ENCODE measurements at regions not wholly inside any gene's neighbourhood (a gene's known extent, or its start where the extent isn't known, plus 50 kb on each side); places are given as distances from the start of the nearest gene placed in this dataset.

DNA sequence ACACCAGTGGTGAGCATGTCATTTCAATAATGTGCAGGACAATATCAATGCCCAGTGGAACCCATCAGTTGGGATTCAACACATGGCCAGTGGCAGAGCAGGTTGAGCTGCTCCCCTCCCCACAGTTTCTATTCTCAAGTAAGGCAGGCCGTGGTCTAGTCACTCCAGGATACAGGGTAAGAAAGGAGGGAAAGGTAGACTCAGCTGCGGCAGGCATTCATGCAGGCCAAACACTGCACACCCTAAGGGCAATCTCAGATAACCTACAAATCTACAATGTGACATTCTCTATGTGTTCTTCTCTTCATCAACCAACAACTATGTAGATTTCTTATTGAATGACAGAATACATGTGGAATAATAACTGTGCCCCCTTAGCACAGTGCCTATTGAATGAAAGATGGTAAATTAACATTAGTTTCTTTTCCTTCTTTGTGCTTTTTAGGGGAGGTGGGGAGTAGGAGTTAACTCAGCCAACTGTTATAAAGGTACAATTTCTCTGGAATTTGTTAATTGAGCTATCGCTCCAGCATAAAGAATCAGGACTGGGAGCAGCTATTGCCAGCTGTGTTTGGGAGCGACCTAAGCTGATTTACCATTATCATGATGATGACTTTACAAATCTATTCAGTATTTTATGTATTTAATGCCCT lies 89.7 kb downstream of the FAM50B start:
- Histone ChIP-seq H3K23ac (ENCODE audit: low read length in 2 of 2) (peak overlapping the region in 1 of 2 experiments; percentile 60), H2BK120ac (ENCODE audit: low read depth, low read length) (no peak overlapping the region), H3K4me3 (ENCODE audit: insufficient read depth in 1 of 2, low read depth in 1 of 2, low read length in 2 of 2) (no peak overlapping the region), H3K4me1 (ENCODE audit: control insufficient read depth, insufficient read depth, low read depth, low read length) (peaks cover 2% of the 10 kb centered on the region), H2BK15ac (ENCODE audit: low read depth, poor library complexity, severe bottlenecking) (no peak overlapping the region), H4K8ac (ENCODE audit: low read length) (no peak overlapping the region), H3K79me1 (replicated peaks; ENCODE audit: low read length, poor library complexity, severe bottlenecking) (no peaks in the 10 kb centered on the region), H2AFZ (ENCODE audit: low read depth, low read length) (no peak overlapping the region), H3K4ac (ENCODE audit: low read depth in 1 of 2, low read length in 2 of 2) (no peak overlapping the region), H2BK12ac (ENCODE audit: low read length in 2 of 2) (no peak overlapping the region), H4K91ac (ENCODE audit: low read length) (no peak overlapping the region), H3K18ac (ENCODE audit: low read depth in 1 of 2, low read length in 2 of 2) (no peak overlapping the region), H3K4me2 (ENCODE audit: low read length, poor library complexity, severe bottlenecking) (no peak overlapping the region), H3K36me3 (ENCODE audit: control insufficient read depth in 1 of 2, insufficient read depth in 2 of 2, low read depth in 1 of 2, low read length in 2 of 2) (no peaks in the 10 kb centered on the region), H3K27me3 (ENCODE audit: control insufficient read depth in 1 of 2, insufficient read depth in 1 of 2, low read length in 2 of 2) (peaks cover 0 to 4% of the 10 kb centered on the region in 2 experiments), H2BK5ac (ENCODE audit: low read depth, low read length, poor library complexity, severe bottlenecking) (no peak overlapping the region), H3K27ac (ENCODE audit: low read length, poor library complexity, severe bottlenecking) (no peak overlapping the region), H3K14ac (ENCODE audit: low read length in 2 of 2) (no peak overlapping the region), H2AK5ac (ENCODE audit: low read length, severe bottlenecking) (no peak overlapping the region), H3K9me3 (ENCODE audit: control insufficient read depth, low read length) (no peaks in the 10 kb centered on the region), H3K9ac (ENCODE audit: low read length) (no peak overlapping the region)
- 89% methylated on average over 1 of the region's 4 CpGs for WGBS
- no peak for DNase-seq

DNA sequence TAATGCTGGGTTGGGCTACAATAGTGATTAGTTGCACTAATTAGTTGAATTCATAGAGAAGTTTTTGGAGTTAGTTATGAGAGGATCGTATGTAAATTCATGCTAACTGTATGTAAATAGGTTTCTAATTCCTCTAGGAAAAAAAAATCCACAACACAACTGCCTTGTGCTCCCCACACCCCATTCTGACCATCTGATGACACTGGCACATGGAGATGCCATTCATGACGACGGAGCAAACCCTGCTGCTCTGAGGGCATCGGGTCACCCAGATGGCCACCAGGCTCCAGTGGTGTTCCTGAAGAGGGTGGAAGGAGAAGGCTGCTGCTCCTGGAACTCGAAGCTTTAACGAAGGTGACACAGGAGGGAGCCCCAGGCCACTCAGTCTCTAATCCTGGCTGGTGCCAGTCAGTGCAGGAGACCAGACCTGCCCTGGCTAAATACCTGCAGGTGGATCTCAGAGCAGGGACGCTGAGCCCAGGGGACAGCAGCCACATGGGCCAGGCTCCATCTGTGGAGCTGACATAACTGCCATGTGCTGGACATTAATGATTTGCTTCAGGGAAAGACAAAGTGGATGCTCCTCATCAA lies 90.3 kb downstream of the FAM50B start:
- Histone ChIP-seq H2BK15ac (ENCODE audit: low read depth, poor library complexity, severe bottlenecking) (no peak overlapping the region), H3K14ac (ENCODE audit: low read length in 2 of 2) (no peak overlapping the region)
- 87% methylated on average over 6 of the region's 7 CpGs for WGBS

GRCh38 chr6:3939964-3940363 lies 90.8 kb downstream of the FAM50B start:
- Histone ChIP-seq H3K9ac (ENCODE audit: low read length) (no peak overlapping the region), H2BK12ac (ENCODE audit: low read length in 2 of 2) (no peak overlapping the region), H4K91ac (ENCODE audit: low read length) (no peak overlapping the region), H3K18ac (ENCODE audit: low read depth in 1 of 2, low read length in 2 of 2) (no peak overlapping the region), H3K14ac (ENCODE audit: low read length in 2 of 2) (no peak overlapping the region), H3K79me1 (replicated peaks; ENCODE audit: low read length, poor library complexity, severe bottlenecking) (no peaks in the 10 kb centered on the region), H3K4me2 (ENCODE audit: low read length, poor library complexity, severe bottlenecking) (no peak overlapping the region), H2BK15ac (ENCODE audit: low read depth, poor library complexity, severe bottlenecking) (no peak overlapping the region), H4K8ac (ENCODE audit: low read length) (no peak overlapping the region), H3K27me3 (ENCODE audit: control insufficient read depth in 1 of 2, insufficient read depth in 1 of 2, low read length in 2 of 2) (peaks cover 0 to 4% of the 10 kb centered on the region in 2 experiments), H2AFZ (ENCODE audit: low read depth, low read length) (no peak overlapping the region), H2BK5ac (ENCODE audit: low read depth, low read length, poor library complexity, severe bottlenecking) (no peak overlapping the region), H3K4me1 (ENCODE audit: control insufficient read depth, insufficient read depth, low read depth, low read length) (peaks cover 2% of the 10 kb centered on the region), H3K27ac (ENCODE audit: low read length, poor library complexity, severe bottlenecking) (no peak overlapping the region), H3K4ac (ENCODE audit: low read depth in 1 of 2, low read length in 2 of 2) (no peak overlapping the region), H3K23ac (ENCODE audit: low read length in 2 of 2) (no peak overlapping the region), H3K9me3 (ENCODE audit: control insufficient read depth, low read length) (no peaks in the 10 kb centered on the region), H3K4me3 (ENCODE audit: insufficient read depth in 1 of 2, low read depth in 1 of 2, low read length in 2 of 2) (no peak overlapping the region), H2BK120ac (ENCODE audit: low read depth, low read length) (no peak overlapping the region), H3K36me3 (ENCODE audit: control insufficient read depth in 1 of 2, insufficient read depth in 2 of 2, low read depth in 1 of 2, low read length in 2 of 2) (no peaks in the 10 kb centered on the region), H2AK5ac (ENCODE audit: low read length, severe bottlenecking) (no peak overlapping the region)
- DNase-seq = peak; percentile 19
- 88% methylated on average over 9 of the region's 9 CpGs for whole genome bisulfite sequencing

More for the DNA sequence above, 90.3 kb downstream of the FAM50B start:
- Histone ChIP-seq H3K4me3 (ENCODE audit: insufficient read depth in 1 of 2, low read depth in 1 of 2, low read length in 2 of 2) (no peak overlapping the region), H3K9ac (ENCODE audit: low read length) (no peak overlapping the region), H2AFZ (ENCODE audit: low read depth, low read length) (no peak overlapping the region), H3K9me3 (ENCODE audit: control insufficient read depth, low read length) (no peaks in the 10 kb centered on the region), H3K18ac (ENCODE audit: low read depth in 1 of 2, low read length in 2 of 2) (no peak overlapping the region), H3K27me3 (ENCODE audit: control insufficient read depth in 1 of 2, insufficient read depth in 1 of 2, low read length in 2 of 2) (peaks cover 0 to 4% of the 10 kb centered on the region in 2 experiments), H3K23ac (ENCODE audit: low read length in 2 of 2) (no peak overlapping the region), H4K8ac (ENCODE audit: low read length) (no peak overlapping the region), H3K4ac (ENCODE audit: low read depth in 1 of 2, low read length in 2 of 2) (no peak overlapping the region), H3K4me2 (ENCODE audit: low read length, poor library complexity, severe bottlenecking) (no peak overlapping the region), H2BK120ac (ENCODE audit: low read depth, low read length) (no peak overlapping the region), H3K36me3 (ENCODE audit: control insufficient read depth in 1 of 2, insufficient read depth in 2 of 2, low read depth in 1 of 2, low read length in 2 of 2) (no peaks in the 10 kb centered on the region), H2BK12ac (ENCODE audit: low read length in 2 of 2) (no peak overlapping the region), H3K79me1 (replicated peaks; ENCODE audit: low read length, poor library complexity, severe bottlenecking) (no peaks in the 10 kb centered on the region), H4K91ac (ENCODE audit: low read length) (no peak overlapping the region), H2AK5ac (ENCODE audit: low read length, severe bottlenecking) (no peak overlapping the region), H3K4me1 (ENCODE audit: control insufficient read depth, insufficient read depth, low read depth, low read length) (peaks cover 2% of the 10 kb centered on the region), H2BK5ac (ENCODE audit: low read depth, low read length, poor library complexity, severe bottlenecking) (no peak overlapping the region), H3K27ac (ENCODE audit: low read length, poor library complexity, severe bottlenecking) (no peak overlapping the region)
- no peak for DNase-seq

DNA sequence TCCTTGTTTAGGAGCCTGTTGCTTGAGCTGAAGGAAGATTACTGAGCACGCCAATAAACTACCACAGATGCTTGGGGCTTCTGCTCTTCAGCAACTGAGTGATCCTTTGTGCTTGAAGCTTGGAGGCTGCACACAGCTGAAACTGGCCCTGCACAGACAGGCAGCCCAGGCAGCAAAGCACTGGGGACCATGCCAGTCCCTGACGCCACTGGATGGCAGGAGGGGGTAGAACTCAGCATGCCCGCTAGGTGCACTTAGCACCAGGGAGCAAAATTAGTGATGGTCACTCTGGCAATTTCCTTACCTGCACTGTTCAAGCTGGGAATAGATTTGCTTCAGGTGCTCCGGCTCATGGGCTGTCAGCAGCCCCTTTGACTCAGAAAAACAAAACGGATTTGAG lies 91.5 kb downstream of the FAM50B start:
- Histone ChIP-seq H3K36me3 (ENCODE audit: control insufficient read depth in 1 of 2, insufficient read depth in 2 of 2, low read depth in 1 of 2, low read length in 2 of 2) (no peaks in the 10 kb centered on the region), H3K4me1 (ENCODE audit: control insufficient read depth, insufficient read depth, low read depth, low read length) (peaks cover 2% of the 10 kb centered on the region), H3K4ac (ENCODE audit: low read depth in 1 of 2, low read length in 2 of 2) (no peak overlapping the region), H3K4me2 (ENCODE audit: low read length, poor library complexity, severe bottlenecking) (no peak overlapping the region), H4K91ac (ENCODE audit: low read length) (no peak overlapping the region), H2BK5ac (ENCODE audit: low read depth, low read length, poor library complexity, severe bottlenecking) (no peak overlapping the region), H2AFZ (ENCODE audit: low read depth, low read length) (no peak overlapping the region), H3K23ac (ENCODE audit: low read length in 2 of 2) (no peak overlapping the region), H3K14ac (ENCODE audit: low read length in 2 of 2) (peak overlapping the region in 1 of 2 experiments; percentile 65), H2BK120ac (ENCODE audit: low read depth, low read length) (no peak overlapping the region), H2AK5ac (ENCODE audit: low read length, severe bottlenecking) (no peak overlapping the region), H2BK12ac (ENCODE audit: low read length in 2 of 2) (no peak overlapping the region), H2BK15ac (ENCODE audit: low read depth, poor library complexity, severe bottlenecking) (no peak overlapping the region), H3K9me3 (ENCODE audit: control insufficient read depth, low read length) (no peaks in the 10 kb centered on the region), H4K8ac (ENCODE audit: low read length) (no peak overlapping the region), H3K27ac (ENCODE audit: low read length, poor library complexity, severe bottlenecking) (no peak overlapping the region), H3K9ac (ENCODE audit: low read length) (no peak overlapping the region), H3K79me1 (replicated peaks; ENCODE audit: low read length, poor library complexity, severe bottlenecking) (no peaks in the 10 kb centered on the region), H3K4me3 (ENCODE audit: insufficient read depth in 1 of 2, low read depth in 1 of 2, low read length in 2 of 2) (no peak overlapping the region), H3K18ac (ENCODE audit: low read depth in 1 of 2, low read length in 2 of 2) (no peak overlapping the region), H3K27me3 (ENCODE audit: control insufficient read depth in 1 of 2, insufficient read depth in 1 of 2, low read length in 2 of 2) (peaks cover 0 to 4% of the 10 kb centered on the region in 2 experiments)
- WGBS = 89% methylated on average over 5 of the region's 5 CpGs
- DNase-seq = no peak

Data from mesenchymal stem cell (in vitro differentiated cells and primary cell).